ENCODE measurements at regions not wholly inside any gene's neighbourhood (a gene's known extent, or its start where the extent isn't known, plus 50 kb on each side); places are given as distances from the start of the nearest gene placed in this dataset.

DNA sequence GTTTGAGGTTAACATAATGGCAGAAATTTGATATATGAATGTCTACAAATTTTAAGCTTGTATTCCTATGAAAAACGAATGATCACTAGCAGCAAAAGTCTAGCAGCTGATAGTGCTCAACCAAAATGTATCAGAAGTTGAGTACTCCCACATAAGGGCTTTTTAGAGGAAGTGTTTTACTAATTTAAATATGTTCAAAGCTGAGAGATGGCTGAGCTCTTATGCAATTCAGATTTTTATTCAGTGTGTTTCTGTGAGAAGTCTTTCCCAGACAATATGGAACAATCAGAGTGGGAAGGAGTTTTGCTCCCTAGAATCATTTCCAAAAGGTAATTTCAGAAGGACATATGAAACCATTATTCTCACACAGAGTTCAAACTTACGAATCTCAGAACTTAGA lies 327.0 kb downstream of the ZPLD1 start:
- TF ChIP-seq, protein P1, sequence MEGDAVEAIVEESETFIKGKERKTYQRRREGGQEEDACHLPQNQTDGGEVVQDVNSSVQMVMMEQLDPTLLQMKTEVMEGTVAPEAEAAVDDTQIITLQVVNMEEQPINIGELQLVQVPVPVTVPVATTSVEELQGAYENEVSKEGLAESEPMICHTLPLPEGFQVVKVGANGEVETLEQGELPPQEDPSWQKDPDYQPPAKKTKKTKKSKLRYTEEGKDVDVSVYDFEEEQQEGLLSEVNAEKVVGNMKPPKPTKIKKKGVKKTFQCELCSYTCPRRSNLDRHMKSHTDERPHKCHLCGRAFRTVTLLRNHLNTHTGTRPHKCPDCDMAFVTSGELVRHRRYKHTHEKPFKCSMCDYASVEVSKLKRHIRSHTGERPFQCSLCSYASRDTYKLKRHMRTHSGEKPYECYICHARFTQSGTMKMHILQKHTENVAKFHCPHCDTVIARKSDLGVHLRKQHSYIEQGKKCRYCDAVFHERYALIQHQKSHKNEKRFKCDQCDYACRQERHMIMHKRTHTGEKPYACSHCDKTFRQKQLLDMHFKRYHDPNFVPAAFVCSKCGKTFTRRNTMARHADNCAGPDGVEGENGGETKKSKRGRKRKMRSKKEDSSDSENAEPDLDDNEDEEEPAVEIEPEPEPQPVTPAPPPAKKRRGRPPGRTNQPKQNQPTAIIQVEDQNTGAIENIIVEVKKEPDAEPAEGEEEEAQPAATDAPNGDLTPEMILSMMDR (IDR thresholded peaks at IDR 0.05; ENCODE audit: extremely low read depth, missing control alignments) = no peak
- no peak for DNase-seq (ENCODE audit: low spot score)

DNA sequence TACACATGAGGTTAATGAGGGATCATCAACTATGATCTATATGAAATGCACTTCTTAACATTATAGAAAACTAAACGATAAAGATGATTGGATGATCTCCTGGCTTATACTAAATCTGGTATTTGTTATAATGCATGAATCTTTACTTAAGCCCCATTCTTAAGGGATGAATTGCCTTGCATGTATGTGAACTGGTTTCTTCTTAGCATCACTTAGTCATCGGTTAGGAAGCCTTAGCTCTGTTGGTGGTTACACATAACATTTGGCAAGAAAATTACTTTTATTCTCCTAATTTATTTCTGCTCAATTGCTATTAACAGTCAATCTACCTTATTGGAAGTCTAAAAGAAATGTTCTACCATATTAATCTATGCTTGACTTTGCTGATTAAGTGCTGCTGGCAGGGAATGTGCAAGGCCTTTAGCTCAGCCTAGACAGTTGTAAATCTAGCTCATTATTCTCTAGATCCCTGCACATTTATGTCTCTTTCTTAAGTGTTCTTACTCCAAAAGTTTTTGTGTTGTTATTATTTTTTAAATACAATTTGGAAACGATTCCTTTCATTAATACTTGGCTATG lies 356.0 kb downstream of the ZPLD1 start:
- DNase-seq (ENCODE audit: low spot score) = no peak
- TF ChIP-seq, protein P1 (IDR thresholded peaks at IDR 0.05; ENCODE audit: extremely low read depth, missing control alignments) = no peak

DNA sequence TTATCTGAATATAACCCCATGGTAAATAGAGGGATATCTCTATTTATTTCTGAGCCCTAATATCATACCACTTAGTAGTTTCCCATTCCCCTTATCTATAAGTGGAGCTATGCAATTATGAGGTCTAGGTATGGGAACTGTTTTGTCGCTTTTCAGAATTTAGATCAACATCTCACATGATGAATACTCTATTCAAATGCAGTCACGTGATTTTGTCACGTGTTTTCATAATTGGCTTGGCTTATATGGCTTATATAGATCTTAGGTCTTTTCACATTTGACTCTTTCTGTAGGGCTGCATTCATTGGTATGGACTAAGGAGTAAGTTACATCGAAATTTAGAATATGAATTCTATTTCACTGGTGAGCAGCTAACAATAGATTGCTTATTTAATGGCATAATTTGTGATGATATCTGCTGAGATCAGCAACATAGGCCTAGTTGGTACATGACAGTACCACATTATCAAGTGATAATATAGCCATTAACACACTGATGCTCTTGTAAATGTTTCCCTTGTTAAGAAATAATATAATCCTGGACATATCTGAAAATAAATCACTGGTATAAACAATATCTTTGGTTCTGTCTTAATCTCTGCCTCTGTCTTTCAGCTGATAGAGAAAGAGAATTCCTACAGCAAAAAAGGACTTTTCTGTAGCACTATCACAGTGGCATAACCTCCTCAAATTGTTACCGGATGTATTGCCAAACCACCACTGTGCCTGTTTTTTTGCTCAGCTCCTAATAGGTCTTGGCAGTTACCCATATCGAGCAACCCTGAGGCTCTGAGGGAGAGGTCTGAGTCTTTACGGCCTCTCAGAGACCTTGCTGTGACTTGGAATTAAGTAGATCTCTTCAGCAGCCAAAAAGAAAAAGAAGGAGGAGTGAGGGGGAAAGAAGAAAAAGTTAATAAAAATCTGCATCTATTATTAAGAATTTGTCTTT lies 357.1 kb downstream of the ZPLD1 start:
- no peak for DNase-seq (ENCODE audit: low spot score)
- TF ChIP-seq, protein P1 (IDR thresholded peaks at IDR 0.05; ENCODE audit: extremely low read depth, missing control alignments) = no peak

DNA sequence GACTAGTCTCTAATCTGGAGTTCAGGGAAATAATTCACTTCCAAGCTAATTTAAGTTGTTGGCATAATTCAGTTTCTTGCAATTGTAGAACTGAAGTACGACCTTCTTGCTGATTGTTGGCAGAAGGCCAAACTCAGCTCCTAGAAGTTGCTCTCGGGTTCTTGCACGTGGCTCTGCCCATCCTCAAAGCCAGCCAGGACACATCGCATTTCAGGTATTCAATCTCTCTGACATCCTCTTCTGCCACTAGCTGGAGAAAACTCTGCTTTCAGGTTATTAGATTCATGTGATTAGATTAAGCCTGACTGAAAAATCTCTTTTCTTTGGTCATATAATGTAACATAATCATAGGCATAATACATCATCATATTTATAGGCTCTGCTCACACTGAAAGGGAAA lies 362.0 kb downstream of the ZPLD1 start:
- TF ChIP-seq, protein P1 (IDR thresholded peaks at IDR 0.05; ENCODE audit: extremely low read depth, missing control alignments) = no peak
- DNase-seq (ENCODE audit: low spot score) = no peak

DNA sequence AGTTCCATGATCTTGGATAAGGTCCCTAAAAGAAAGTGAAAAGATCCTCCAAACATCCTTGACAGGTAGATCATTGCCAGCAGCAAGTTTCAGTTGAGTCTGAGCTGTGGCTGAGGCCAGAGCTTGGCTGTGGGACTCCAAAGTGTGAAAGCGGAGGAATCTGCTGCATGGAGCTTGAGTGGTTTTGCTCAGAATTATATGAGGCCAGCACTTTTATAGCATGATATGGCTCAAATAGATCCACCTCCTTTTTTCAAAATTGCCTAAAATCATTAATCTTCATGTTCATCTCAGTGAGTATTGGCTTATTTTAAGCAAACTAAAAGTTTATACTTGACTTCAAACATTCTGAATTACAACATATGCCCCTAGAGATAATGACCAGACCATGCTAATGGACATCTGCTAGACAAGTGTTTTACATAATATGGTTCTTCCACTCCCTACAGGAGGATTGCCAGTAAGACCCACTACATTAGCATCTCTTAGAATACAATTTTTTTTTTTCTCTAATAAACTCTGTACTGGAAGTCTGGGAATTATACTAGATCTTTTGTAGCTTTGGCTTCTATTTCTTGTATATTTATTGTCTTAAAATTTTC lies 368.1 kb downstream of the ZPLD1 start:
- TF ChIP-seq, protein P1 (IDR thresholded peaks at IDR 0.05; ENCODE audit: extremely low read depth, missing control alignments) = no peak
- no peak for DNase-seq (ENCODE audit: low spot score)

DNA sequence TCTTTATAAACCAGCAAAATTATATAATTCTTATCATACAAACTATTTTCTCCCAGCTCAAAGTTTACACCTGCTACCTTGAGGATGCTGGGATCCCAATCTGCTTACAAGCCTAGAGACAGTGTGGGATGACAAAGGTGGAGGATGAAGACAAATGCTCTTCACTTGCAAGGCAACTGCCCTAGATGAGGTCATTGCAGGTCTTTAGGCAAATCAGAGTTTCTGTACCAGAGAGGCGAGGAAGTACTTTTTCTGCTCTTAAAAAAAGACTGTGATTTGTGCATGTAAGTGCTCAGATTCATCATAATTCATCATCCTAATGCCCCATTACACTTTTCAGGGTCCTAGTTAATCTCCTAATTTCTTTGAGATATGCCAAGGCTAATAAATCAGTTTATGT lies 376.1 kb downstream of the ZPLD1 start:
- TF ChIP-seq, protein P1 (IDR thresholded peaks at IDR 0.05; ENCODE audit: extremely low read depth, missing control alignments) = no peak

DNA sequence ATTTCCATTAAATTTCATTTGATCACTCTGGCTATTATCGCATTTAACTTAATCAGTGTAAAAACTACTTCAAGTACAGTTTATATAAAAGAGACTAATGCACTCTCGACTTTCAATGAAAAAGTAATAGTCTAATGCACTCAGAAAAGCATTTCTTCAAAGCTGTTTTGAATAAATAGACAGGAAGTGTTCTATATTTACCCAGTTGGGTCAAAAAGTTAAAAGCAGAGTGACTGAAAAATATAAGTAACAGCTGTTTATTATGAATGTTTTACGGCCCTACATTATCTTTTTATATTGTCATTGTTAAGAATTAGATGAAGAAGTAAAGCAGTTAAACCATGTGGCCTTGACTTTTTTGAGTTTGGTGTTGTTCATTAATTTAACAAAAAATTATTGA lies 391.8 kb downstream of the ZPLD1 start:
- TF ChIP-seq, protein P1 (IDR thresholded peaks at IDR 0.05; ENCODE audit: extremely low read depth, missing control alignments) = no peak
- DNase-seq (ENCODE audit: low spot score) = no peak

More for the DNA sequence above, 376.1 kb downstream of the ZPLD1 start:
- no peak for DNase-seq (ENCODE audit: low spot score)

All from GM20000 (cell line).